ENCODE measurements at regions not wholly inside any gene's neighbourhood (a gene's known extent, or its start where the extent isn't known, plus 50 kb on each side); places are given as distances from the start of the nearest gene placed in this dataset.
A peak's percentile ranks its signal among the peaks of the same experiment; 100 is the strongest.

DNA sequence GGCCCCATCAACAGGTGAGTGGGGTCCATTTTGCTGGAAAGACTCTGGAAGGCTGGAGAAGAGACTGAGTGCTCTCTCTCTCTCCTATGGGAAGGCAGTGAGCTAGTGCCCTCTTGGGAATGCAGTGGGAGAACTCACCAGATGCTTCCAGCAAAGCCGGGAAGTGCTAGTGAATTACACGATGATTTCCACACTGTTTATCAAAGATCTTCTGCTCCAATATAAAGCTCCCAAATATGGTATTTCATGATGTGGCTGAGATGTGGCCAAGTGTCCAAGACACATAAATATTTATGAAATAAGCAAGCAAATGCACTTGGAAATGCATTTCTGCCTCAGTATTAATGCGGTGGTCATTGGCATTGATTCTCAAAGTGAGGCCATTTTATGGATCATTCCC, 135.9 kb downstream of the VAPA start:
- no peaks in the 10 kb centered on the region for H3K36me3 Mint-ChIP-seq (ENCODE audit: low read depth)
- H3K4me3 Mint-ChIP-seq: no peak overlapping the region
- H3K9me3 Mint-ChIP-seq: peaks cover 6% of the 10 kb centered on the region
- H3K4me1 Mint-ChIP-seq: peaks cover 18% of the 10 kb centered on the region
- no peaks in the 10 kb centered on the region for H3K27me3 Mint-ChIP-seq (ENCODE audit: low read depth)
- TF ChIP-seq, protein P1, sequence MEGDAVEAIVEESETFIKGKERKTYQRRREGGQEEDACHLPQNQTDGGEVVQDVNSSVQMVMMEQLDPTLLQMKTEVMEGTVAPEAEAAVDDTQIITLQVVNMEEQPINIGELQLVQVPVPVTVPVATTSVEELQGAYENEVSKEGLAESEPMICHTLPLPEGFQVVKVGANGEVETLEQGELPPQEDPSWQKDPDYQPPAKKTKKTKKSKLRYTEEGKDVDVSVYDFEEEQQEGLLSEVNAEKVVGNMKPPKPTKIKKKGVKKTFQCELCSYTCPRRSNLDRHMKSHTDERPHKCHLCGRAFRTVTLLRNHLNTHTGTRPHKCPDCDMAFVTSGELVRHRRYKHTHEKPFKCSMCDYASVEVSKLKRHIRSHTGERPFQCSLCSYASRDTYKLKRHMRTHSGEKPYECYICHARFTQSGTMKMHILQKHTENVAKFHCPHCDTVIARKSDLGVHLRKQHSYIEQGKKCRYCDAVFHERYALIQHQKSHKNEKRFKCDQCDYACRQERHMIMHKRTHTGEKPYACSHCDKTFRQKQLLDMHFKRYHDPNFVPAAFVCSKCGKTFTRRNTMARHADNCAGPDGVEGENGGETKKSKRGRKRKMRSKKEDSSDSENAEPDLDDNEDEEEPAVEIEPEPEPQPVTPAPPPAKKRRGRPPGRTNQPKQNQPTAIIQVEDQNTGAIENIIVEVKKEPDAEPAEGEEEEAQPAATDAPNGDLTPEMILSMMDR (IDR thresholded peaks at IDR 0.05; ENCODE audit: unreplicated experiment in 3 of 3): no peak
- peak overlapping the region in 1 of 3 experiments; percentile 33 for H3K27ac Mint-ChIP-seq

GRCh38 chr18:10050956-10051355, 137.1 kb downstream of the VAPA start:
- H3K4me1 Mint-ChIP-seq: peaks cover 29% of the 10 kb centered on the region
- TF ChIP-seq, protein P1 (IDR thresholded peaks at IDR 0.05; ENCODE audit: unreplicated experiment in 3 of 3): no peak
- no peak overlapping the region for H3K27ac Mint-ChIP-seq
- peaks cover 3% of the 10 kb centered on the region for H3K9me3 Mint-ChIP-seq
- no peaks in the 10 kb centered on the region for H3K36me3 Mint-ChIP-seq (ENCODE audit: low read depth)
- H3K4me3 Mint-ChIP-seq: no peak overlapping the region
- H3K27me3 Mint-ChIP-seq (ENCODE audit: low read depth): peaks cover 5% of the 10 kb centered on the region

DNA sequence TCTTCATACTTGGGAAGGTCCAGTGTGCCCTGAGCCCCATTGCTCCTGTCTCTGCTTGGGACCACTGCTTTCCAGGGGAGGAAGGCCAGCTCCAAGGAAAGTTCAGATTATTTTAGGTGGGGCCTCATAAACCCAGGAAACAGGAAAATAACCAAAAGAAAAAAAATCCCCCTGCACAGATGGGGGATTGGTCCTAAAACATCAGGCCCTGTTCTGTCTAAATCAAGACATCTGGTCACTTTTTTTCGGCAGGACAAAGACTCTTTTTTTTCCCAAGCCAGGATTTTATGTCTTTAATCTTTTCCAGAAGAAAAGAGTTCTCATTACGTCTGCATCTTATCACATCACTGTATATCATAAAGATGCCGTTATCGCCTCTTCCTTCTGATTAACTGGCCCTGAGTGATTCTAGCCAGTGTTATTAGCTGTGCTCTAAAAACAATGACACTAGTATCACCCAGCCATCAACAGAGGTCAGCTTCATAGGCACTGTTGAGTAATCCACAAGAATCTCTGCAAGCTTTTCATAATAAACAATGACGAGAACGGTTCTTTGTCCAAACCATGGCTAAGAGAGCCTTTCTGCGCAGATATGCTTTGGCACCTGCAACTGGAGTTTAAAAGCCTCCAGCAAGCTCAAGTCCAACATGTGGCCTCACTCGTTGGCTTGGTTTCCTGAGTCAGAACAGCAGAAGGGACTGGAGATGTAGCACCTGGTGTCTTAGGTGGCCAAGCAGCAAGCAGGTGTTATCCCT, 138.2 kb downstream of the VAPA start:
- Mint-ChIP-seq H3K27me3 (ENCODE audit: low read depth) (peaks cover 5% of the 10 kb centered on the region), H3K36me3 (ENCODE audit: low read depth) (no peaks in the 10 kb centered on the region), H3K27ac (peak overlapping the region in 2 of 3 experiments; percentile 58 to 79), H3K4me3 (no peak overlapping the region), H3K4me1 (peaks cover 33% of the 10 kb centered on the region), H3K9me3 (peaks cover 3% of the 10 kb centered on the region)
- TF ChIP-seq, protein P1 (IDR thresholded peaks at IDR 0.05; ENCODE audit: unreplicated experiment in 3 of 3): no peak

DNA sequence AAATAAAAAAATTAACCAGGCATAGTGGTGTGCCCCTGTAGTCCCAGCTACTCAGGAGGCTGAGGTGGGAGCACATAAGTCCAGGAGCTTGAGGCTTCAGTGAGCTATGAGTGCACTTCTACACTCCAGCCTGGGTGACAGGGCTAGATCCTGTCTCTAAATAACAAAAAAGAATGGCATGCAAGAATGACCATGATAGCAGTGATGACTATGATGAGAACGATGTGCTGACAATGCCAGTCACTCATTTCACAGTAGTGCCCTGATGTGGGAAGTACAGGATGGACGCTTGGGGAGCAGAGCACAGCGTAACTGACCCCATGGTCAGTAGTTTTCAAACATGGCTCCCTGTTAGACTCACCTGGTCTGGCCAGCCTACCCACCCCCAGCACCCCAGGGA, 139.1 kb downstream of the VAPA start:
- Mint-ChIP-seq H3K4me3 (no peak overlapping the region), H3K27me3 (ENCODE audit: low read depth) (peaks cover 9% of the 10 kb centered on the region), H3K4me1 (peaks cover 42% of the 10 kb centered on the region), H3K36me3 (ENCODE audit: low read depth) (no peaks in the 10 kb centered on the region), H3K9me3 (peaks cover 1% of the 10 kb centered on the region), H3K27ac (peak overlapping the region in 1 of 3 experiments; percentile 58)
- TF ChIP-seq, protein P1 (IDR thresholded peaks at IDR 0.05; ENCODE audit: unreplicated experiment in 3 of 3): no peak

- H3K9me3 Mint-ChIP-seq: no peaks in the 10 kb centered on the region
- peaks cover 9% of the 10 kb centered on the region for H3K27me3 Mint-ChIP-seq (ENCODE audit: low read depth)
- H3K4me1 Mint-ChIP-seq: peaks cover 47% of the 10 kb centered on the region
- no peak overlapping the region for H3K4me3 Mint-ChIP-seq
- H3K27ac Mint-ChIP-seq: peak overlapping the region; percentile 12 to 44 (median 17)
- TF ChIP-seq, protein P1 (IDR thresholded peaks at IDR 0.05; ENCODE audit: unreplicated experiment in 3 of 3): no peak
- H3K36me3 Mint-ChIP-seq (ENCODE audit: low read depth): no peaks in the 10 kb centered on the region
Observed at GRCh38 chr18:10053861-10054260, 140.0 kb downstream of the VAPA start.

- peak overlapping the region in 2 of 3 experiments; percentile 12 to 44 for H3K27ac Mint-ChIP-seq
- H3K36me3 Mint-ChIP-seq (ENCODE audit: low read depth): no peaks in the 10 kb centered on the region
Observed at GRCh38 chr18:10054366-10054765, 140.6 kb downstream of the VAPA start.

More at GRCh38 chr18:10054366-10054765, 140.6 kb downstream of the VAPA start:
- no peak overlapping the region for H3K4me3 Mint-ChIP-seq
- TF ChIP-seq, protein P1 (IDR thresholded peaks at IDR 0.05; ENCODE audit: unreplicated experiment in 3 of 3): no peak
- peaks cover 9% of the 10 kb centered on the region for H3K27me3 Mint-ChIP-seq (ENCODE audit: low read depth)
- H3K4me1 Mint-ChIP-seq: peaks cover 52% of the 10 kb centered on the region
- no peaks in the 10 kb centered on the region for H3K9me3 Mint-ChIP-seq

Measured in nephron (organoid).